ENCODE measurements at regions not wholly inside any gene's neighbourhood (a gene's known extent, or its start where the extent isn't known, plus 50 kb on each side); places are given as distances from the start of the nearest gene placed in this dataset.
"Not testable (repeated sequence)": the region's sequence is repeated elsewhere in the genome, so short reads cannot be mapped to it uniquely, and the experiment has no call there.

DNA sequence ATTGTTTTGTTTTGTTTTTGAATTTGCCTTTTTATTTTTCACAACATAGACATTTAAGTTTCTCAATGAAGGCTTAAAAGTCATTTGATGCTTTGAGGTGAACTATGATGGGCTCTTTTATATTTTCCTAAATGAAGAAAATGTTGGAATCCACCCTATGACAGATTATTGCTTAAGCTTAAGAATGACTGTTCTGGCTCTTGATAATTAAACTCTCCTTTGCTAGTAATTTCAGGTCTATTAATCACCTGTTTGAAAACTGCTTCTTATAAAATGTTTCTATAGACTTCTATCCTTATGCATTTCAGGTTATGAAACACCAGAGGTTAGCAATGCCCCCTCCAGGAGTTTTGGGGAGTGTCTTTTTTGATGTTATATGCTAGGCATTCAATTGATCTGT, 424.1 kb upstream of the DYNLRB2 start:
- no peak for DNase-seq

DNA sequence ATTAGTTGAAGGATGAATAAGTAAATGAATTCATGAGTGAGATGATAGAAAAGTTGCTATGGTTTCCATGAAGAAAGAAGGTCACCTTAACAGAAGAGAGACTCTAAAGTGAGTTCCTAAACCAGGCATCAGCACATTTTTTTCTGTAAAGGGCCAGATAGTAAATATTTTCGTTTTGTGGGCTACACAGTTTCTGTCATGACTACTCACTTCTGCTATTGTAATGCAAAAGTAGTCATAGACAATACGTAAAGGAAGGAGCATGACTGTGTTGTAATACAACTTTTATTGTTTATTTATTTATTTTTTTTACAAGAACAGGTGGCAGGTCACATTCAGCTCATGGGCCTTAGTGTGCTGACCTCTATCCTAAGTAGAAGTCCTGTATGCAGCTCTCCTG, 426.1 kb upstream of the DYNLRB2 start:
- DNase-seq: no peak

DNA sequence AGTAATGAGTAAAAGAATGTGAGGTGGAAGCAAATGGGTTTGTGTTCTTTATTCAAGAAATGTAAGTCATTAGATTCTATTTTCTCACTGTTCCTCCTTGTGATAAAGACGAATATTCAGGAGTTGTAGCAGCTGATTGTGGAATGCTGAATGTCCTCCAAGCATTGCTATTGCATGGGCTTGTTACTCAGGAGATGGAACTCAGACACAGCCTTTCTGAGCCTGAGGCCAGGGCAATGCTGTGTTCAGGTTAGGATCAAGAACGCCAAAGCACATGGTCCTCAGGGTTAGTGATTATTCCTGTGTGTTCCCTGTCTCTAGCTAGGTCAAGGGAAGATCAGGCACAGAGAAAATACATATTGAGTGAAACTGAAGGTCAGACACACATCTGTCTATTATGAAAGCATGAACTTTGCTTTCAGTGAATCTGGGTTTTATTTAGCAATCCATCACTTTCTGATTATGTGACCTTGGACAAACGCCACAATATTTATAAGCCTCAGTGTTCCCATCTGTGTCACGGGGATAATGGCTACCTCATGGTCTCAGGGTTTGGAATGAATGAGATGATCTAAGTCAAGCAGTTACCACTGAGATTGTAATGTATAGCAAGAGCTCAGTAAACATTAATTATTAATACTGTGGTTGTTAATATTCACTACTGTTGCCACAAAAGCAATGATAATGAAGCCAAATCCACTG, 426.8 kb upstream of the DYNLRB2 start:
- DNase-seq: no peak

DNA sequence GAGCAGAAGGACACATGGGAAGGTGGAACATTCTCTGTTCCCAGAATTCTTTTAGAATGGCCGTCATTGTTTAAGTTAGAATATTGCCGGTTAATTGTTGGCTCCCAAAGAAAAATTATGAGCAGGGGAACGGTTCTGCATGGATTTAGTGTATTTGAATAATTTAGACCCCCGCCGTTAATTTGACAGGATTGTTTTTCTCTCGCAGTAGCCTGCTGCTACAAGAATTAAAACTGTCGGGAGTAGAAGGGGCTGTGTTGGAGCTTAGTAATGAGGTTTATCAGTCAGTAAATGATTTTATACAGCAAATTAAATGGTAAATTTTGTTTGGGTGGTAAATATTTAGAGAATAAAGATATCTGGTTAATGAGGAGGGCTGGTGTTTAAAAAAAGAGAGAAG, 431.2 kb upstream of the DYNLRB2 start:
- DNase-seq: no peak

DNA sequence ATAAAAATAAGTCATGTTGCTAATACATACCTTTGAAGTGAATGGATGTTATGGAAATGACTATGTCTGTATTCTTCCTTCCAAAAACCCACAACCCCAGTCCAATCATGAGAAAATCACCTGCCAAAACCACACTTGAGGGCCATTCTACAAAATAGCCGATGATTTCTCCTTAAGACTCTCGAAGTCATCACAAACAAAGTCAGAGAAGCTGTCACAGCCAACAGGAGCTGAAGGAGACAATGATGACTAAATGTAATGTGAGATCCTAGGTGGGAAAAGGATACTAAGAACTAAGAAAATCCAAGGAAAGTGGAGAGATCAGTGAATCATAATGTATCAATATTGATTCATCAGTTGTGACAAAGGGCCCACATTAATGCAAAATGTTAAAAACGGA, 432.9 kb upstream of the DYNLRB2 start:
- no peak for DNase-seq

DNA sequence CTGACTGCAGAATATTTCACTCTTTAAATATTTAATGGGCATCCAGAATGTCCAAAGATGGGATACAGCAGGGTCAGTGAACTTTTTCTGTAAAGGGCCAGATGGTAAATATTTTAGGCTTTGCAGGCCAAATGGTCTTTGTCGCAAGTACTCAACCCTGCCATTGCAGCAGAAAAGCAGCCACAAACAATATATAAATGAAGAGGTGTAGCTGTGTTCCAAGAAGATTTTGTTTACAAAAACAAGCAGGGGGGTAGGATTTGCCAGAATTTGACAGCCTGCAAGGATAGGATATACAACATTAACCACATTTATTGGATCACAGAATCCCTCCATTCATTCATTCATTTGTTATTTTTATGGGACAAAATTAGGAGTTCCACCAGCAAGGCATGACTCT, 435.0 kb upstream of the DYNLRB2 start:
- DNase-seq: no peak

DNA sequence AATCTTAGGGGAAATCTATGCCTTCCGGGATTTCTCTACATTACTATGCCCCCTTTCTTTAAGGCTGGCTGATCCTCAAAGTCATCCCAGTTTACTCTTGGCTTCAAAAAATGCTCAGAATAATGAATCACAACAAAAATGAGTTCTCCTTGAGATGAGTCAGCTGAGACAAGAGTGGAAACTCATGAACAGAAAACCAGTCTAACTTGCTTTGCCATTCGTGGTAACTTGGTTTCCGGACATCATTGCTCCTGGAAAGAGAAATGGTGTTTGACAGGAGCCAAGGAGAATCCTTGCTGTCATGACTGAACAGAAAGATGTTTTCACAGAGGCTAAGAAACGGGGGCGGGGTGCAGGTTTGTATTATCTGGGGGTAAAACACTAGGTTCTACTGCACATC, 435.6 kb upstream of the DYNLRB2 start:
- DNase-seq: no peak

DNA sequence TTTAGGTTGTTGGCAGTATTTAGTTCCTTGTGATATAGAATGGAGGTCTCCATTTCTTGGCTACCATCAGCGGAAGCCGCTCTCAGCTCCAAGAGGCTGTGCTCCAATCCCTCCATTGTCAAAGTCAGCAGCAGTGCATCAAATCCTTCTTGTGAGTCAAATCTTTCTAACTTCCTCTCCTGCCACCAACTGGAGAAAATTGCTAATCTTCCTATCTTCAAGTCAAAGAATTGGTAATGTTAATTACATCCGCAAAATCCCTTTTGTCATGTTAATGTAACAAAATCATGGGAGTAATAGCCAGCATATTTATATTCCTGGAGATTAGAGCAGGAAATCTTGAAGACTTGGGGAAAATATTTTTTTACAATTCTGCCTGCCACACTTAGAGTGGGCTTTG, 436.4 kb upstream of the DYNLRB2 start:
- DNase-seq: no peak

DNA sequence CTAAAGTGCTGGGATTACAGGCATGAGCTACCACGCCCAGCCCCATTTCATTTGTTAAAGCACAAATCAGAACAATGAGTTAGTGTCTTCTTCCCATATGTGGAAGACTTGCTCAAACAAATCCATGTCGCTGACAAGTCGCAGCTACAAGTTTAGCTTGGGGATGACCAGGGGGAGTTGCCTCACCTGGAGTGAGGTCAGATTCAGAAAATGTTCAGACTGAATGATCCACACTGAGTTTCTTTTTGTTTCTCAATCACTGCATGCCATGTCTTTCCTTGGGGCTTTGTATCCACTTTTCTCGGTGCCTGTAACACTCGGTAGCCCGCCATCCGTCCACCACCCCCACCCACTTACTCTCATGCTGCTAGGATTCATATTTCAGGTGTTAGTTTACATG, 437.3 kb upstream of the DYNLRB2 start:
- DNase-seq: no peak

DNA sequence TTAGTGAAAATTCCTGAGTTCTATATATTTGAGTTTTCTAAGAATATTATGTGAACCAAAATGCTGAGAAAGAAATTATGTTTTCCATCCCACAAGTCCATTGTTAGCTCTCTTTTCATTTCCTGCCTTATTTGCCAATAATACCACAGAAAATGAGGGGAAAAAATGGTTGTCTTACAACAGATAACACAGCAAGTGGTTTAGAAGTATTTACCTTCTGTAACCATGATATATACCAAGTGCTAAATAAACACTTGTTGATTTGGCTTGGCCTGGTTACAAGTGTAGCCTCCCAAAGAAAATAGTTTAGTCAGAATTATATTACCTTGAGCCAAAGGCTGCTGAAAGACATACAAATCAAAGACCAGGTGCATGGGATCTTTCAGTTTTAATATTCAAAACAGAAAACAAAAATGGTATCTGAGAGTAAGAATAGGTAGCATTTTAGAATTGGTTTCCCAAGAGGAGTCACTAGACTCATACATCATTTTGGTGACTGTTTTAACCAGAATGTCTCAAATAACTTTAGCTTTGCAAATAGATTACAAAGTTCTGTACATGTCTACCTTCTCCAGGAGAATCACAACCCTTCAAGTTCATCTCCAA, 439.8 kb upstream of the DYNLRB2 start:
- DNase-seq: no peak

DNA sequence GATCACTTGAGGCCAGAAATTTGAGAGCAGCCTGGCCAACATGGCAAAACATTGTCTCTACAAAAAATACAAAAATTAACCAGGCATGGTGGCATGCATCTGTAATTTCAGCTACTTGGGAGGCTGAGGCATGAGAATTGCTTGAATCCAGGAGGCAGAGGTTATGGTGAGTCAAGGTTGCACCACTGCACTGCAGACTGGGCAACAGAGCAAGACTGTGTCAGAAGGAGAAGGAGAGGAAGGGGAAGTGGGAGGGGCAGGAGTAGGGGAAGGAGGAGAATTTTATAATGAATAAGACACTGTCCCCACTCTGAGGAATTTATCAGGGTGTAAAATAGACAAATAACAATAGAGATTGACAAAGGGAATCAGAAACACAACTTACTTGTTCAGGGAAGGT, 440.6 kb upstream of the DYNLRB2 start:
- DNase-seq: no peak

DNA sequence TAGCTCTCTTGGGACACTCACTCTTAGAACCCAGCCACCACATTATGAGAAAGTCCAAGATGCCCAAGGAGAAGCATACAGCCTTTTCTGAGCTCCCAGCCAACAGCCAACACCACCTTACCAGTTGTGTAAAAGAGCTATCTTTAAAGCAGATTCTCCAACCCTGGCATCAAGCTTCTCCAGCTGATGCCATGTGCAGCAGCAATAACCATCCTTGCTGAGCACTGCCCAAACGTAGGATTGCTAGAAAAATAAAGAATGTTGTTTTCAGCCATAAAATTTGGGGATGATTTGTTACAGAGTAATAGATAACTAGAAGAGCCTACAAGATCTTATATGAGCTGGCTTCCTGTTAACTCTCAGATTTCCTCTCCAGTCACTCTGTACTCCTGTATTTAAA, 443.7 kb upstream of the DYNLRB2 start:
- DNase-seq: no peak

DNA sequence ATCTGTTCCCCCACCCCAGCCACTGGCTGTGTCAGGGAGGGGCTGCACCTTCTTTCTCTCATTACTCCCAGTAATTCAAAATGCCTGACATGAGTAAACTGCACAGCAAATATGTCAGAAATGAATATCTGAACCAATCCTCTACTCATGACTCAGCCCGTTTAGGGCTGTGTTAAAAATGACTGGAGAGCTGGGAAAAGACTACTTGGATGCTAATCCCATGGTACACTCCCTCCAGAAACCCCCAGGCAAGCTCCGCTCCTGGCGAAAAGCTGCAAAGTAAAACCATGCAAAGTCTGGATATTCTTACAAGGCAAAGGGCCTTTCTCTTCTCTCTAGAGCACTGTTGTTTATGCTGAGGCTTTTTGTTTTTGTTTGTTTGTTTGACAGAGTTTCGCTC, 448.1 kb upstream of the DYNLRB2 start:
- DNase-seq: no peak

DNA sequence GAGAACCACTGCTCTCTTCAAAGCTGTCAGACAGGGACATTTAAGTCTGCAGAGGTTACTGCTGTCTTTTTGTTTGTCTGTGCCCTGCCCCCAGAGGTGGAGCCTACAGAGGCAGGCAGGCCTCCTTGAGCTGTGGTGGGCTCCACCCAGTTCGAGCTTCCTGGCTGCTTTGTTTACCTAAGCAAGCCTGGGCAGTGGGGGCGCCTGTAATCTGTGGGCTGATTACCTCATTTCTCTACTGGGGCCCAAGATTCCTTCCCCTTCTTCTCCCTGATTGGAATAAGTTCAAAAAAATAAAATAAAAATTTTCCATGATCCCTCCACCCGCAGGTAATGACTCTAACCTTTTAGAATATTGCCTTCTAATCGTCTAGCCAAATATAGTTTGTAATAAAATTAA, 449.3 kb upstream of the DYNLRB2 start:
- DNase-seq: not testable (repeated sequence)

DNA sequence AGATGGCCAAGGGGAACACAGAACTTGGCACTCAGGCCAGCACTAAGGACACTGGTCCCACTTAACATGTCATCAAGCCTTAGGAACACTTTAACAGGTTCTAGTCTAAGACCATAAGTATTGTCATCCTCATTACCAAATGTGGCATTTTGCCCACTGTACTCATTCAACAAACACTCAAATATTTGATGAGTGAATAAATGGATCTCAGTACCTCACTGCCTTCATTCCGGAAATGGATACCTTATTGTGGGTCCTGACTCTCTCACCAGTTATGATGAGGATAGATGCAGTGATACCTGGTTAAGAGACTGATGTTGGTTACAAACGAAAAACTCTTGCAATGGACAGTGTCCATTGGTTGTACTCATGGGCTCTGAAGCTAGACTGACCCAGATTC, 455.2 kb upstream of the DYNLRB2 start:
- DNase-seq: no peak

DNA sequence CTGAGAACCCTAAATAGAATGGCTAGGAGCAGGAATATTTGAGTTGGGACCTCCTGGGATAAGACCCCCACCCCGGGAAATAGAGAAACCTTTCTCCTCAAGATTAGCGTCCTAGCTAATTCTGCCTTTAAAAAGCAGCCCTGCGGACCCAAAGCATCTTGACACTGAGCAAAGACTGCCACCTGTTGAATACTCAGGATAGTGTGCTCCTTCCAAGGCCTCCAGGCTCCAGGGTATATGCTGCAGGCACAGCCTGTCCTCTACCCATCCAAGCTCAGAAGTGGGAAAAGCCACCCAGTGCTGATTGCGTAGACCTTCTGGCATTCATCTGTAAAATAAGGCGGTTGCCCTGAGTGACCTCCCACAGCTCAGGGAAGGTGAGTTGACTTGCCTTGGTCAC, 456.2 kb upstream of the DYNLRB2 start:
- no peak for DNase-seq

DNA sequence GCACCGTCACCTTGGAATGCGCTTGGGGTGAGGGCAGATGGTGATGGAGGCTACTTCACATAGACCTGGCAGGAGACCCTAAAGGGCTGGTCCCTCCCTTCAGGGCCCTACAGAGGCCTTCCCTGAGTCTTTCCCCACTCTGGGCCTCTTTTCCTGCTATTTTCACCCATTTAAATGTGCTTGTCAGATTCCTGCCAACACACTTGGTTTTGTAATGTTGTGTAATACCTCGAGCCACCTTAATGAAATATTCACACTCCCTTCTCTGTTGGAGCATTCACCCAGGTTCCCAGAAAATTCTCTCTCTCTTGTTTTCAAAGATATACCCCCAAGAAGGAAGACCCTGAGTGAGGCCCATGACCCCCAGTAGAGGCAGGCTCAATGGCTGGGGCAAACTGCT, 456.6 kb upstream of the DYNLRB2 start:
- DNase-seq: no peak

DNA sequence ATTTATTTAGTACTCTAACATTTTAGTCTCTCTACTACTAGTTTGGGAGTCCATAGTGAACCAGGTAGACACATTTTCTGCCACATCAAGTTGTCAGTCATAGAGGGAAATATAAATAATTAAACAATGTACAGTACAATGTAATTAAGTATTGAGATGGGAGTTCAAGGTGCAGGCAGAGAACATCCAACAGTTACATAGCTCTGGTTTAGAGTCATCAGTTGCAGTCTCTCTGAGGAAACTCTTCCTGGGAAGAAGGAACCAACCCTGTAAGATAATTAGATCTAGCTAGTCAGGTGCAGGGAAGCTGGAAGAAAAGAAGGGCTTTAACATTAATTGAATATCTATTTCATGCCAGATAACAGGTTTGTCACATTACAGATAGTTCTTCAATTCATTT, 457.9 kb upstream of the DYNLRB2 start:
- no peak for DNase-seq

DNA sequence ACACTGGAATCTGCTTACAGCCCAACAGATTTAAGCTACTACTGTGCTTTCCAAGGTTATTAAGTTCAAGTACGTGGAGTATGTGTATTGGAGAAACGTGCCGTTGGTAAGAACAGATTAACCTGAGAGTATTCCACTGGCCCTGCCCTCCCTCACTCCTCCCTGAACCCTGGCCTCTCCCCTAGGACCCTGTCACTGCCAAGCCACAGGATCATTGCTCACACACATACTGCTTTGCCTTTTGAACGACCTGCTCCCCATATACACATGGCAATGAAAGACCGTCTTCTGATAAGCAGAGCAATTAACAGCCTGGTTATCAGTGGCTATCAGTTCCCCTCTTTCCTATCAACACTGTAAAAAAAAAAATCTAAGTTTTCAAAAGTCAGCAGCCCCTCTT, 458.9 kb upstream of the DYNLRB2 start:
- DNase-seq: no peak

DNA sequence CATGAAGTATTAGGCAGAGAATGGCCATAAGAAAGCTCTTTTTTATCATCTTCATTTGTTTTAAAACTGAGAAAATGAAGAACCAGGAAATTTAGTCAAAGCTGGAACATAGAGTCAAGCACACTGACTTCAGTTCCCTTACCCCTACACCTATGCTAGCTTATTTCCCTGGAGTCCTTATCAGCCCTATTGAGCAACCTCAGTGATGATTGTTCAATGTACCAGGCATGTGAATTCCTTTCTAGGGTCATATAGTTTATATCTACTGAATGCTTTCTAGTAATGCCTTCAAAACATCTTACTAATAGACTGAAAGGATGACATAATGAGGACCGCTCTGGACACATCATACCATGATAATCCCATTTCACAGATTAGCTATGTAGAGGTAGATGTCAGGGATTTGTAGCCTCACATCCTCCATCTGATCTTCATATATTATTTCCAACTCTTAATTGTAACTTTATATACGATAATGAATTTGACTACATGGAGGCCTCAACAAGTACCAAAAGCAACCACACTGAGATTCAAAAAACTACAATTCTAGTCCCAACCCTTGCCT, 460.4 kb upstream of the DYNLRB2 start:
- no peak for DNase-seq

DNA sequence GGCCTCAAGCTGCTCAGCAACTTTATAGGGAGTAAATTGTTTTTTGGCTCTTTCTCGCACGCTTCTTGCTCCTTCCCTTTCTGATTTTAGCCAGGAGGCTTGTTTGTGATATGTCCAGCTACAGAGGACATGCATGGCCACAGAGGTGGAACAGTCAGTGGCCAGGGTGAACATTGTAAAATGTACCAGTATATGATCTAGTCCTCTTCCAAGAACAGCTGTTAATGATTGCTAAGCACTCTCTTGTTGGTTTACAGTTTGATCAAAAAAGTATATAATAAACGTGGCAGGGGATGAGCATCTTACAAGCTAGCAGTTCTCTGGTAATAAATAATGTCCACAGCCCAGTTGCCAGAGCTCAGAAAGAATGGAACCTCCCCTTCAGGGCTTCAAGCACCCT, 461.7 kb upstream of the DYNLRB2 start:
- DNase-seq: no peak

DNA sequence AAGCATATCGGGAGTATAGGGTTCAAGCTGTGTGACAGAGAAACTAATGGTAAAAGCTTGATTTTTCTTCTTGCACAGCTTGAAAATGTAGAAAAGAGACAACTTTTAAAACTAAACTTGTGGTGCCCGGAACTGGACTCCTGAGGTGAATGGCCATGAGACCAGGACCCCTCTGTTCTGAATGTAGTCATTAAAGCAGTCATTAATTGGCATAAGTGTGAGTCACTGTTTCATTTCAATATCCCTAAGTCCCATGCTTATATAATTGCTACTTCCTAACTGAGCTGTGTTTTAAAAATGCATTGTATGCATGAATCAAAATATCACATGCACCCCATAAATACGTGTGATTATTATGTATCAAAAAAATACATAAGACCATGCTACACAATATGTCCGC, 463.1 kb upstream of the DYNLRB2 start:
- DNase-seq: no peak

DNA sequence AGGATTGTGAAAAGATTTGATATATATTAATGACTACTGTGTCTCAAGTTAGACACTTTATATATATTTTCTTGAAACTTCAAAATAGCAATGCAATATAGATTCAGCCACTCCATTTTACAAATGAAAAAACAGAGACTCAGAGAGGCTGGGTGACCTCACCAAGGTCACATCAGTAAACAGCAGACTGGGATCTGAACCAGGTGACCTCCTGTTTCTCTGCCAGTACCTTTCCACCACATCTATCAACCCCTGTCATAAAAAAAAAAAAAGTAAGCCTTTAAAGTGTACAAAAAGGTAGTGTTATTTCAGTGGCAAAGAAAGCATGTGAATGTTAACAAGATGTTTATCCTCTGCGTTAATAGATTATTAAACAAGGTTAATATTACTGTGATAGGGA, 466.5 kb upstream of the DYNLRB2 start:
- no peak for DNase-seq

DNA sequence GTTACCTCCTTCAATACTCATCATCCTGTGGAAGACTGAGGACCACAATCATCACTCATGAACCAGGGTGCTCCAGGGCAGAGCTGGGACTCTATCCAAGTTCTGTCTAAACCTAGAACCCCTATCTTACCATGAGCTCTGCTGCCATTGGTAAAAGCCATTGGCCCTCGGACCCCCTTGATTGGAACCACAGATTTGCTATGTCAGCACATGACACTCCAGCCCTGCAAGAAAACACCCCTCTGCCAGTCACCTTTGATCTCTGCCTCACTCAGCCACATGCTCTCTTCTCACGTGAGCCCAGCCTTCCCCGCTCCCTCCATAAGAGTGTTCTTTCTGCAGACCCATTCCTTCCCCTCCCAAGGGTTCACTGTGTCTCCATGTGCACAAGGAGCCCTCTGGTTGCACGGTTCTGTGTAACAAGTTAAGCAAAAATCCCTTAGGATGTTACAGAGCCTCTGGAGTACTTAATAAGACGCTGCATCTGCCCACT, 468.8 kb upstream of the DYNLRB2 start:
- no peak for DNase-seq

Data from activated CD4-positive, alpha-beta T cell treated with anti-CD3 and anti-CD28 coated beads, Interleukin-2, amount 50 U/mL, for 4 hours (primary cell).